G401.6 (cell line): ENCODE measurements at regions not wholly inside any gene's neighbourhood (a gene's known extent, or its start where the extent isn't known, plus 50 kb on each side); places are given as distances from the start of the nearest gene placed in this dataset.
"Not testable (repeated sequence)": the region's sequence is repeated elsewhere in the genome, so short reads cannot be mapped to it uniquely, and the experiment has no call there.

Experiments used
- FAIRE-seq: peaks from 2 replicates; lab custom pipeline; 2012; peaks lifted over from hg19 to GRCh38; lab: Jason Lieb, UNC

DNA sequence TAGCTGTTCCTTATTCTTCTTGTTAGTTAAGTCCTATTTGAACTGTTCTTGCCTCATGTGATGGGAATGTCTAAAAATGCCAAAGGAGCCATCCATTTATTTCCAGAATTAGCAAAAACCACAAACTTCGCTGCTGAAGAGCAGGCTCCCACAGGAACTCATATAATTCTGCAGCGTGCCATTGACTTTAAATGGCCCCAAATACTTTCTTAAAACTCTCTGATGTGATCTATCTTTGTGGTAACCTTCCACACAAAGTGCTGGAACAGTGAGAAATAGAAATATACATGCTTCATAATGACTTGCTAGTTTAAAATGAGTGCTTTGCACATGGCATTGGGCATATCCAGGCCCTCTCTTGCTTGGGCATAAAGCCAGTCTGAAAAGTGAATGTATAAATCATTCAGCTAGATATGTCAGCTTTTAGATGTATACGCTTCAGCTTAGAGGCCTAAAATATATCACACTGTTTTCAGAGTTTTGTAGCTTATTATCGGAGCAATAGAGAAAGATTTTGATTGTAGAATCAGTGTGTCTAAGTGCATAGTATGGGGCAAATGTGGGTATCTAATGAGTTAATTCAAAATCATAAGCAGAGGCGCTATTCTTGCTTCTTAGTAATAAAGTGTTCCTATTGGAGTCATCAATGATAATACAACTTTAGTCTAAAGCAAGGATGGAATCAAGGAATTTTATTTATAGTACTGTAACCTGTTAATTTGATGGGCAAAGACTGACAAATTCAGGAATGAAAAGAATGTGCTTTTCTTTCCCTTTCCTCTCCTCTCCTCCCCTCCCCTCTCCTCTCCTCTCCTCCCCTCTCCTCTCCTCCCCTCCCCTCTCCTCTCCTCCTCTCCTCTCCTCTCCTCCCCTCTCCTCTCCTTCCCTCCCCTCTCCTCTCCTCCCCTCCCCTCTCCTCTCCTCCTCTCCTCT lies 392.2 kb upstream of the ZFP42 start:
- no peak for FAIRE-seq

DNA sequence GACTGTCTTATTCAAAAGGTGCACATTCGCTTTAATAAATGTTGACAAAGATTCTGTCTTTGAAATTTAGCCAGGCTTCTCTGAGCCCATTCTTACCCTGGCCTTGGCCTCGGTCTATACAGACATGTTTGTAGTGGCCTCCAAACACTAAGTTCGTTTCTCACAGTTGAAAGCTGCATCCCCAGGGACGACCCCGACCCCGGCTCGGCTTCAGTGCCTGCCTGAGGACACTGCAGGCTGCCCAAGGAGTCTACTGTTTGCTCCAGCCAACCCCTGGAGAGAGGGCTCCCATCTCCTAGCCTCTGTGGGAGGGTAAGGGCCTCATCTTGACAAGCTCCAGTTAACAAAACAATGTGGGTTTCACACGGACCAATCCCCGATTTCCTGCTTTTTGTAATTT lies 390.6 kb upstream of the ZFP42 start:
- FAIRE-seq, result no peak

- FAIRE-seq, result no peak
These were observed 389.0 kb upstream of the ZFP42 start for GRCh38 chr4:187606581-187606980.

DNA sequence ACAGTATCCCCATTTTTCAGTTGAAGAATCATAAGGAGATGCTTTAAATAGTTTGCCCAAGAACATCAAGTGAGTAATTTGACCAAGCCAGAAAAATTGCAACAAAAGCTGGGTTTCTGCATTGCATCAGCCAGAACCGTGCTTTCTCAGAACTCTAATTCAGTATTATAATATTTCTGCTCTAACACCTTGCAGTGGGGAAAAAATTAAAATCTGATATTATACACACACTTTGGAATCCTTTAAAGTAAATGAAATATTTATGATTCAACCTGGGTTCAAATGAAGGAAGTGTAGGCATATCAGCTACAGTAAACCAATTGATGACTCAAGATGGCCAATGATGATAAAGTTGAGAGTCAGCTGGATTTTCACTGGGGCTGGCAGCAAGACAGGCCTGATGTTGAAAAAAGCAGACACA lies 387.6 kb upstream of the ZFP42 start:
- no peak for FAIRE-seq

GRCh38 chr4:187612301-187612700 lies 383.3 kb upstream of the ZFP42 start:
- no peak for FAIRE-seq

DNA sequence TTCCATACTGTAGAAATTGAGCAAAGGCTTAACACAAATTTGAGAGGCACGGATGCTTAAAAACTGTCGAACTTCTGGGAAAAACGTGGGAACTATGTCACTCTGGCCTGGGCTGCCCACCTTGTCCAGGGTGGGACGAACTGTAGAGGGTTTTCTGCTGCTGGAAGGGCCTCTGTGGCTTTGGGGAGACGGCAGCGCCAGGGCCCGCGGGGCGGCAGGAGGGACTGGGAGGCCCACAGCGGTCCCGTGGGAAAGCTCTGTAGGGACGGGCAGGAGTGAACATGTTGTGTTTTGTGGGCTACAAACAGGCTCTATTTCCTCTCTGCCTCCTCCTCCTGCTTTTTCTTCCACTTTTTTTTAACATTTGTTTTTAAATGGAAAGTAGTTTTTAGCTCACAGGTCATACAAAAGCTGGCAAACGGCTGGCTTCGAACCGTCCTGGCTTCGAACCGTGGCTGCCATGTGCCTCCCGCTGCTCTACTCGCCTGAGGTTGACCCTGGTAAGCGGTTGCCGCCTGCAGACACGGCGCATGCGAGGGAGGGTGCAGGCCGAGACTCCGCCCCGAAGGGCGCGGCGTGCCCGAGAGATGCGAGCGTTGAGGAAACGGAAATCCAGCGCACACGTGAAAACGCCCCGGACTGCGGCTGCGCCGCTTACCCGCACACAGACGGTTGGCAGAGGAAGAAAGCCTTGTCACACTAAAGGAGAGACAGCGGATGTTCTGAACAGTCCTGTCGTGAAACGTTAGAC lies 382.3 kb upstream of the ZFP42 start:
- no peak for FAIRE-seq

GRCh38 chr4:187615972-187616371 lies 379.6 kb upstream of the ZFP42 start:
- no peak for FAIRE-seq

- no peak for FAIRE-seq
These were observed 378.5 kb upstream of the ZFP42 start for GRCh38 chr4:187617113-187617512.

GRCh38 chr4:187618701-187619281 lies 376.8 kb upstream of the ZFP42 start:
- FAIRE-seq, result no peak

- no peak for FAIRE-seq
These were observed 376.3 kb upstream of the ZFP42 start for GRCh38 chr4:187619319-187619718.

DNA sequence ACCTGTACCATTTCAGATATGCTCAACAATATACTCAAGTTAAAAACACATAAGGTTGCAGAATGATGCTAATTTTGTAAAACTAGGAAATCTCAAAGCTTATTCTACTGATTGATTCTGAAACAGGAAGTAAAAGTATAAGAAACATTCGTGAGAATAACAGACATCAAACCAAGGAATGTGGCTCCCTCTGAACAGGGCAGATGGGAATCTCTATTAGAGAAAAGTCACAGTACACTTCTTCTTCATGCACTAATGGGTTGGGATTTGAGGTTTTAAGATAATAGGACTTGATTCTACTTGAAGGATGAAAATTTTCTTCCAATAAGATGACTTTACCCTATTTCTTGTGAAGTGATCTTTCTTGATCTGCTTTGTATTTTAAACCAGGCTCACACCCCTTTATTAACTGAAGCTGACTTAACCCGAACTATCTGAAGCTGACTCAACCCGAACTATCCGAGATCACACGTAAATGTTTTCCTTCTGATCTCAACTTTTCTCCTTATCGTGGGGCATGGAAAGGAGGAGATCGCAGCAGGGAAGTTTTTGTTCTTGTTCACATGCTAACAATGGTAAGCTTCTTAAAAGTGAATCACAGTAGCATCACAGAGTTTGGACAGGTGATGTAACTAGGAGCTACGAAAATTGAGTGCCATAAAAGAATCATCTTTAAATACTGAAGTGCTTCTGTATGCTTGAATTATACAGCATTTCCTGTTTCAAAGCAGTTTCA lies 363.1 kb upstream of the ZFP42 start:
- FAIRE-seq, result no peak

DNA sequence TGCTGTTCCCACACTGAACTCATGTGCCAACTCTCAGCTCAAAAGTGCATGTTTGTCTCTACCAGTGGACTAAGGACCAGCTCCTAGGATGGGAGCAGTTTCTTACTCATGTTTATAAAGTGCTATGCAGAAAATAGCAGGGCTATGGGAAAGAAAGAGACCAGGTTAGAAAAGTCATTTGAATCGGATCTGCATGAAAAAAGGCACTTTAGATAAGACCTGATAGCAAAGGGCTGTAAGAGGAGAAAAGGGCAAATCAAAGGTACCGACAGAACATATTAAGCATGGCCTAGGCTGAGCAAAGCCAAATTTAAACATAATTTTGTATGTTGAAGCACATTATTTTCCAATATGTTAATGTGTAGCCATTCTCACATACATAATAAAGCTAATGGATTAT lies 362.3 kb upstream of the ZFP42 start:
- no peak for FAIRE-seq

DNA sequence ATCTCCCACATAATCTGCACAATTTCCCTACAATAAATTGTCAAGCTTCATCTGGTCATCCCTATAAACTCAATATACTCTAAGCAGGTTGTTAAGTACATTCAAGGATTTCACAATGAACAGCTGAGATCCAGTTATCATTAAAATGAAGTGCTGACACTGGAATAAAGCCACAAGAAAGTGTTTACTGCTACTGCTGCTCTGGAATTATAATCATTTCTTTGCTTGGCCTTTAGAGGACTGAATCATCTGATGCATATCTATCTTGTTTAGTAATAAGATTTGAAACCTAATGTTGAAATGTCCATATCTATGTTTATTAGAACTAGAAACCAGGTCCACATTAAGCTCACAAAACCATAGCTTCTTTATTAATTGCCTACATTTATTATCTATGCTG lies 338.6 kb upstream of the ZFP42 start:
- FAIRE-seq, result no peak

- no peak for FAIRE-seq
These were observed 332.5 kb upstream of the ZFP42 start for GRCh38 chr4:187663076-187663475.

GRCh38 chr4:187664011-187664410 lies 331.6 kb upstream of the ZFP42 start:
- no peak for FAIRE-seq

DNA sequence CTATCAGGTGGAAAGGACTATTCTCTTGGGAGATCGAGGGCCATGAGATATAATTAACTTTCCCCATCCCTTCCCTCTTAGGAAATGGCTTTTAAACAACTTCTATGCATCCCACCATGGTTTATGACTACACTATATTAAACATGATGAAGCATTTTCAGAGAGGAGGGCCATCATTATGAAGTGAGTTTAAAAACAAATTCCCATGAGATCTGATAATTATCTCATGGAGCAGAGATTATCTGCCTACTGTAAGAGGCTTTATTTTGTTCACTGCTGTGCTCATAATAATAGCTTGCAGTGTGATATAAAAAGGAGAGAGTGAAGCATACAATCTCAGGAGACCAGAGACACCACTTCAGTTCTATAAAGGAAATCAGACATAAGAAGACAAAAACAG lies 330.5 kb upstream of the ZFP42 start:
- FAIRE-seq, result no peak

DNA sequence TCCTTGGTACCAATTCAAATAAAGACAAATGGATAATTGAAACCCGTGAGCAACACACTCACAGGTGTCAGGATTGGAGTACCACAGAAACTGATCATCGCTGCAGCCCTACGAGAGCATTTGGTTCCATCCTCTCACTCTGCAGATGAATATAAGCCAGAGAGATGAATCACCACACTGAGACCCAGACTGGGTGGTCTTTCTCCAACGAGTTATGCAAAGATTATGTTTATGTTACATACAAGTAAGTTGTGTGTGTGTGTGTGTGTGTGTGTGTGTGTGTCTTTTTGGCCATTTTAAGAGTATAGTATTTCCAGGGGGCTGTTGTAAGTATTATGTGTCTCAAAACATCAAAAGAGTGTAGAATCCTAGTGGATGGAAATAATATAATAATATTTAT lies 329.5 kb upstream of the ZFP42 start:
- no peak for FAIRE-seq

DNA sequence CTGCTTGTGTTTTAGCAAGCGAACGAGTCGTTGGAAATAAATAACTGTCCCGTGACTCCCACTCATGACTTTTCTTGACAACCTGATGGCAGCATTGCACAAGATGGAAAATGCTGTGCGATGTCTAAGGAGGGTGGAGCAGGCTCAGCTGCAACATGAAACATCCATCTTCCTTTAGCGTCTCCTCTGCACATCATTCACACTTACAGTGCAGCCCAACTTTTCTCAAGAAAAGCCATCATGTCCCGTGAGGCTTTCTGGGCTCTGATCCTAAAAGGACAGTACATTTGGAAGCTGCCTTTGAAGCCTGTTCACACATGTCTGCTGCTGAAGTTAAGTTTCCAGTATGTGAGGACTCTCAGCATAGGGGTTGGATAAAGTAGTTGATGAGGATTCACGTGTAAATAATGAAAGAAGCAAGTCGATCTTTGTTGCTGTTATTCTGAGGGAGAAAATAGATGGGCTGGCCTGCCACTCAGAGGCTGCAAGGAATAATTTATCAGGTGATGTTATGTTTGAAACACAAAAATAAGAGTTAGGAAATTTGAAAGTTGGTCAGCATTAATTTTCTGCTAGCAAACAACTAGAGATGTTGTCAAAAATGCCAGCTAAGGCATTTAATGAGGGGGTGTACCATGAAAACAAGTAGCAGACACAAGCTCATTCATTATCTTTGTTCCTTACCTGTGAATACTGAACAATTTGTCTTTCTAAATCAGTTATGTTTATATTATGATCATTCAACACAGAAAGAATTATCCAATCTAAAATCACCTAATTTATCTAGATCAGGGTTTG lies 328.7 kb upstream of the ZFP42 start:
- FAIRE-seq, result no peak

DNA sequence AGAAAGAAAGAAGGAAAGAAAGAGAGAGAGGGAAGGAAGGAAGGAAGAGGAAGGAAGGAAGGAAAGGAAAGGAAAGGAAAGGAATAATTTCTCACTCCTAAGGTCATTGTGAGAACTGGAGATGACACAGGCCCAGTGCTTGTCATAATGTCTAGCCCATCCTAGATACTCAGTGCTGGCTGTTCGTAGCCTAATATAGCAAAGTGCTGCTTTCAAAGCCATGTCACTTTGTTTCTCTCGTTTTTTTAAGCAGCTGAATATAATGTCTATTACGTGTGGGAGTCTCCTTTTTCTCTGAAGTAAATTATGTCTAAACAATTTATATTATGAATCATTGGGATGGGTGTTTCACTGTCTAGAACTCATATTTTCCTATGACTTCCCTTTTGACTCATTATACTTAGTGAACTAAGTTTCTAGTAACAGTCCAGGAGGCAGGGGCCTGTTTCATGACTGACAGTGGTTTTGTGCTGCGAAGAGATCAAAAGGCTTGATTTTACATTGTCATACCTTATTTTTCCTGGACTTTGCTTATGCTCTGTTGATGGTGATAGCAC lies 327.0 kb upstream of the ZFP42 start:
- FAIRE-seq, result no peak

- not testable (repeated sequence) for FAIRE-seq
These were observed 324.1 kb upstream of the ZFP42 start for GRCh38 chr4:187671521-187671920.

GRCh38 chr4:187671958-187672357 lies 323.6 kb upstream of the ZFP42 start:
- not testable (repeated sequence) for FAIRE-seq
